ENCODE measurements at regions not wholly inside any gene's neighbourhood (a gene's known extent, or its start where the extent isn't known, plus 50 kb on each side); places are given as distances from the start of the nearest gene placed in this dataset.

DNA sequence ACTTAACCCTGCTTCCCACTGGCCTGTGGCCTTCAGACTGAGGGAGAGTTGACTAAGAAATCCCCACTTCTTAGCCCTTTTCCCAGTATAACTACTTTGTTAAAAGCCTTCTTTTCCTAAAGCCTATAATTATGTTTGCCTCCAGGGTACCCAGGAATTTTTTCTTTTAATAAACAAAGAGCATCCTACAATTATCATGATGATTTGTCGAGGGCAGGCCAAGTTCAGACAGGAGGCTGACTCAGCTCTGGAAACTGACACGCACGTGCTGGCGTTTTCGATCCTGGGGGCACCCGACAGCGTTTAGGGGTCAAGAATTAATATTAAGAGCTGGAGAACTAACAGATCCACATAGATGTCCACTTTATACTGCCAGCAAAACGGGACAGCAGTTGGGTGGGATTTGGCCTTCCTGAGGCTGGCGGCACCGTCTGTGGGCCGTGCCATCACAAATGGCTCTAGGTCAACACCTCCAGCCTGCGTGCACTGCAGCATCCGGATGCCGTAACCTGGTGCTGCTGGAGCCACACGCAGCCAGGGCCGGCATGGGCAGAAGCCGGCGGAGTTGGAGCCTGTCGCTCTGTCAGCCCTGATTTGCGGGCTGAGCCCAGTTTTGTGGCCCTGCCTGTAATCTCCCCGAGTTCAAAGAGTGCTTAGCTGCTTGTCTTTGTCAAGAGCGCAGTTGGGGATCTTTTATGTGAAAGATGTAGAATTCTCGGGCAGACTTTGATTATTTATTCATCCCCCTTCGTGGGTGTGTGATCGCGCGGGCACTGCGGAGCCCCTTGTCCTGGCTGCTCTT is 191.0 kb downstream of the GLI2 start:
- no peak for TF ChIP-seq POLR2AphosphoS5 (IDR thresholded peaks at IDR 0.05)
- TF ChIP-seq, protein P1, sequence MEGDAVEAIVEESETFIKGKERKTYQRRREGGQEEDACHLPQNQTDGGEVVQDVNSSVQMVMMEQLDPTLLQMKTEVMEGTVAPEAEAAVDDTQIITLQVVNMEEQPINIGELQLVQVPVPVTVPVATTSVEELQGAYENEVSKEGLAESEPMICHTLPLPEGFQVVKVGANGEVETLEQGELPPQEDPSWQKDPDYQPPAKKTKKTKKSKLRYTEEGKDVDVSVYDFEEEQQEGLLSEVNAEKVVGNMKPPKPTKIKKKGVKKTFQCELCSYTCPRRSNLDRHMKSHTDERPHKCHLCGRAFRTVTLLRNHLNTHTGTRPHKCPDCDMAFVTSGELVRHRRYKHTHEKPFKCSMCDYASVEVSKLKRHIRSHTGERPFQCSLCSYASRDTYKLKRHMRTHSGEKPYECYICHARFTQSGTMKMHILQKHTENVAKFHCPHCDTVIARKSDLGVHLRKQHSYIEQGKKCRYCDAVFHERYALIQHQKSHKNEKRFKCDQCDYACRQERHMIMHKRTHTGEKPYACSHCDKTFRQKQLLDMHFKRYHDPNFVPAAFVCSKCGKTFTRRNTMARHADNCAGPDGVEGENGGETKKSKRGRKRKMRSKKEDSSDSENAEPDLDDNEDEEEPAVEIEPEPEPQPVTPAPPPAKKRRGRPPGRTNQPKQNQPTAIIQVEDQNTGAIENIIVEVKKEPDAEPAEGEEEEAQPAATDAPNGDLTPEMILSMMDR (IDR thresholded peaks at IDR 0.05) = no peak
- TF ChIP-seq POLR2A (IDR thresholded peaks at IDR 0.05) = no peak
- TF ChIP-seq EP300 (IDR thresholded peaks at IDR 0.05; ENCODE audit: low read depth) = no peak
